Fibroblast of upper back skin (primary cell): ENCODE measurements at regions not wholly inside any gene's neighbourhood (a gene's known extent, or its start where the extent isn't known, plus 50 kb on each side); places are given as distances from the start of the nearest gene placed in this dataset.

ENCODE experiments used
- DNase-seq: peaks from one replicate; pipeline ENCODE4 v3.0.0-alpha.2; 2013

DNA sequence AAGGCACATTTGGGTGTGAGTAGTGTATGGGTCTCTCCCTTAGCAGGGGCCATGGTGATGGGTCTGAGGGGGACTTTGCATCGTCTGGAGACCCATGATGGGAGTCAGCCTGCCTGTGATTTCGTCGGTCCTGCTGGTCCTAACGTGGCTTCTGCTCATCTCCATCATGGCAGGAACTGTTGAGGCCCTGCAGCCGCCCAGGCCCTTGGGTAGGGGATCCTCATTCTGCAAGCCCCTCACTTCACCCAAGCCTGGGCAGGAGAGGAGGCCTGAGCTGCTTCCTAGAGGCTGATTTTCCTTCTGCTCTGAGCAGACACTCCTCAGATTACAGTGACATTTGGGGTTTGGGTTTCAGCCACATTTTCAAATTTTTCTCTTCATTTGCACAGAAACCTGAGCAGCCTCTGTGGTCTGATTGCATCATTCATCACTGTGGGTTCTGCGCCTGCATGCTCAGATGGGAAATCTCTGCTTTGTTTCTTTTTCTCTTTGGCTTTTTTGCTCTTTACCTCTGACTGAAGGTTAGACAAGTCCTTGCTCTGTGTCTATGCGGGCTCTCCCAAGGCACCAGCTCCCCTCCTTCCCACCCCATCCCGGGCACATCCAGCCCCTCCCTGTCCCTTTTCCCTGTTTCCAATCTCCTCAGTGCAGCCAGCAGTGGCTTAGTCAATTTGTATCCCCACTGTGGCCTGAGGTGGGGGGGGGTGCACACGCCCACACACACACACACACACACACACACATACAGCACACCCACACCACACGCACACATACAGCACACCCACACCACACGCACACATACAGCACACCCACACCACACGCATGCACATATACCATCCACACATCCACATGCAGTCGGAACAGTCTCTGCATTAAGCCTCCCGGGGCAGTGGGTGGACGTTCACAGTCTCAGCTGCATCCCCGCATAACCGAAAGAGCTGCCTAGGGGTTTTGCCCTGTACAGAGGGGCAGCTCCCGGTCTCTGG lies 305.4 kb upstream of the HS6ST1 start:
- DNase-seq: peak; percentile 97

DNA sequence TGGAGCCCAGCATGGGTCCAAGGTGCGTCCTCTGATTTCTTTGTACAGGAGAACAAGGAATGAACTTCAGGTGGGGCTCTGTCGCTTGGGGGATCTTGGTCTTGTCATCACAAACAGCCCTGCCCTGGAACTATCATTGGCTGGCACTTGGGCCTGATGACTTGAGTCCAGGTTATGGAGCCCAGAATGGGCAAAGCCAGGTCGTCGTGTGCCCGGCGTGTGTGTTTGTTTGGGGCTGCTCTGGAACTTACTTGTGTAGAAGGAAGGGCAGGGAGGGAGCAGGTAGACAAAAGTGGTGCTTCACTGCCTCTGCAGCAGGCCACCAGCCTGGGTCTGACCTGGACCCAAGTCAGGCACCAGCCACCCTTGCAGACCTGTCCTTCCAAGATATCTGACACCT lies 306.3 kb upstream of the HS6ST1 start:
- no peak for DNase-seq

DNA sequence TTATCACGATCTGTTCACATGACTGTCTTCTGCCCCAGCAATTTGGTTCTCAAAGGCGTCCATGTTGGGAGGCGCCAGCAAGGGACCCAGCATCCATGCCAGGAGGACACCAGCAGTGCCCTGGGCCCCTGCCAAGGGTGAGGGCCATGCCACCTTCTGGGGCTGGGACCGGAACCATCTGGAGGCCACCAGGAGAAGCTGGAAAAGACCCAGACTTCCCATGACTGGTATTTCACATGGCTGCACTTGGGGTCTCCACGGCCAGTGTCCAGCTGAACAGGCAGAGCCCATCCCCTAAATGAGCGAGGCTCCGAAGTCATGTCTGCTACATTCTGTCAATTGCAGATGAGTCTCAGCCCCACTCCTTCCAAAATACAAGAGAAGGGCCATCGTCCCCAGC lies 306.8 kb upstream of the HS6ST1 start:
- DNase-seq: no peak

DNA sequence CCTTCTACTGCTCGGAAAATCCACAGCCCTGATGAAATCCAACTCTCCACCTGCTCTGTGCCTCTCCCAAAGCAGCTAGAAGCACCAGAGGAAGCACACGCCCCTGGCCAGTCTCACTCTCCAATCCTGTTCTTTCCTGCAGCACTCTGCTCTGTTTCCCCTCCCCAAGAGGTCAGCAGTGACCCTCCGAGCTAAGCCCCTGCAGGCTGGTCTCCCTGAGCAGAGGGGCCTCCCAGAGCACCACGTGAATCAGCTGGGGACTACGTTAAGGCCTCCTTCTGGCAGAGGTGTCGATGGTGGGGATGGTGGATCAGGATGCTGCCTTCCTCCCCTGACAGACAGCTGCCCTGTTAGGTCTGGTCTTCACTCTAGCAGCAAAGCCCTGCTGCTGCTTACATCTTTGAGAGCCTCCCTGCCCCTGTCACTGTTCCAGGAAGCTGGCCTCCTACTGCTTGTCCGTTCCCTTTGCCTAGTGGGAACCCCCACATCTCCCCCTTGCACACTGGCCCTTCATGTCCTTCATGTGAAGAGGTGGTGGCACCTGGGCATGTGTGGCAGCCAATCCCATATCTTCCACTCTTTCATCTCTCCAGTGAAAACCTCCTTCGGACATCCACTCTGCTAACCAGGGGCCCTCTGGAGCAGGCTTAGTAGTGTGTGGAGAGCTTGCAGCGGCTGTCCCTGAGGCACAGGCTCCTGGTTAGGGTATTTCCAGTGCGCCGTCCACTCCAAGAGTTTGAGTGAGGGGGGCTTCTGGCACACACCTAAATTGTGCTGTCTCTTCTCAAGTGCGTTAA lies 307.5 kb upstream of the HS6ST1 start:
- no peak for DNase-seq

DNA sequence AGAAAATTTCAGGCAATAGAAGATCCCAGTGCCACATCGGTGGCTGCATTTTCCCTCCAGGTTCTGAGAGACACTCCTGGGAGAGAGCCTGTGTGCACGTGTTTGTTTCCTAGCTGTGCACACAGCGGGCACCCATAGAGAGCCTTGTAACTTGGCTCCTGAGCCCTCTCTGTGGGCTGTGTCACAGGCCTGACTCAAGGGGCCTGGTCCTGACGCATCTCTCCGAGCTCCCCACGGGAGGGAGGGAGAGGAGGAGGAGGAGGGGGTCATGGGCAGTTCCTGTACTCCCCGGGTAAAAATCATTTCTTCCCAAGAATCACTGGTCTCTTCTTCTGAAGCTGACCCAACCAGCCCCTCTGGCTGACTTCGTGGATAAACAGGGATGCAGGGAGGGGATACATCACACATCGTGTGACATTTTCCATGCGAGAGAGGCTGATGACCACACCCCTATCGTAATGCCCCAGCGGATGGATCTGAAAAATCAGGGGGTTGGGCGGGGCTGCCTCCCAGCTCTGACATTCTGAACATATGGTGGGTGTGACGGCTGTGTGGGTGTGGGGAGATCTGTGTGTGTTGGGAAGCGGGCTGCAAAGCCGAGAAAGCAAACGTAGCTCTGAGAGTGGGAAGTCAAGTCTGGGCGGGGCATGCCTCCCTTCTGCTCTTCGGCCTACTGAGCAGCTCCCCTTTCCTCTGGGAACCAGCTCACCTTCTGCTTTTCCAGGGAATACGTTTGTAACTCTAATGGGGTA lies 308.3 kb upstream of the HS6ST1 start:
- DNase-seq: peak; percentile 61

DNA sequence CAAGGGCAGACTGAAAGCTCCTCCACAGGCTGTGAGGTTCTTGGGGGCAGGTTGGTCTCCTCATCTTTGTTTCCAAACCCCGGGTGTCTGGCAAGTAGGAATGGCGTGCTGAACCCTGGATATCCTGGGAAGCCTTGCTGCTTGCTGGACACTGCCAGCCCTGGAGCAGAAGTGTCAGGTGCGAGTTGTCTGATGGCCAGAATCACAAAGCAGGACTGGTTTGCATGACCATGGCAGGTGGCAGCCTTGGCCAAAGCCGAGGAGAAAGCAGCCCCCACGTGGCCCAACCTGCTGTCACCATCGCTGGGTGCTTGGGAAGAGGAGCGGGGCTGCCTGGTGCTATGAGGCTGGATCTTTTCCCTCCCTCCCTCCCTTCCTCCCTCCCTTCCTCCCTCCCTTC lies 309.5 kb upstream of the HS6ST1 start:
- DNase-seq: no peak

DNA sequence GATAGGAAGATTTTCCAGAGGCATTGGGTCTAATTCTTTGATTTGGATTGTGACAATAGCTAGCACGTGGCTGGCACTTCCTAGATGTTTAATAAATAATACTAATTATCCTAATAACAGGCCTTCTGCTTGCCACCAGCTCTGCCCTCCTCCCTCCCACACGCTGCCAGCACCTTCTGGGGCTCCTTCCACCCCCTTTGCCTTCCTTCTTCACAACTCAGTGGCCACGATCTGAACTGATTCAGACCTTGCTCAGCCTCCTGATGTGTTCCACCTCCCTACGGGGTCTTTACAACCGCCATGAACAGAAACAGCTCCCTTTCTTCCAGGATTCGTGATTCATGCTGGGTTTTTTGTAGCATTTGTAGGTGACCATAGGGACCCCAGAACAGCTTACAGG lies 310.3 kb upstream of the HS6ST1 start:
- DNase-seq: no peak

DNA sequence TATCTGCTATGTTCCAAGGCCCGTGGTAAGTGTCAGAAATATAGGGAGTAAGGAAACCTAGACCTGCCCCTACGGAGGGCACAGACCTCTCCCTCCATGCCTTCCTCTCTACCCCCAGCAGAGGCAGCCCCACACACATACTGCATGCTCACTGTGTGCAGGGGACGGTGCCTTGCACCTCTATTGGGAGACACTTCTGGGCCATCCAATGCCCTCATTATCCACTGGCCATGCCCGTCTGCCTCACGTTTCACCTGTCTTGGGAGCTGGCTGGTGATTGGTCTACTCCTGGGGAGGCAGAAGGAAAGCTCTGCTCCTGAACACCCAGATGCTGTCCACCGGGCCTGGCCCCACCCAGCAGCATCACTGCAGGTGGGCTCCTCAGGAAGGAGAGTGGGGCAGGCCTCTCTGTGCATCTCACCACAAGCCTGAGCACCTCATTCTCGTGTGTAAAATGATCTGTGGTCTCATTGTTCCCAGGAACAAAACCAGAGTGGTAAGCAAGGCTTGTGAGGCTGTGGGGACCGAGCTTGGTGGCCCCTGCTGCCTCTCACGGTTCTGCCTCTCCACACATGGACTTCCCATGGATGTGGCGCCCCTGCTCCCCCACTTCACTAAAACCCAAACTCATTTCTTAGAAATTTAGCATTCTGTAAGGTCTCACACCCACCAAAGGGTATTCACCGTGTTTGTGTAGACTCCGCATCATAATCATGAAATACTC lies 312.5 kb upstream of the HS6ST1 start:
- no peak for DNase-seq

DNA sequence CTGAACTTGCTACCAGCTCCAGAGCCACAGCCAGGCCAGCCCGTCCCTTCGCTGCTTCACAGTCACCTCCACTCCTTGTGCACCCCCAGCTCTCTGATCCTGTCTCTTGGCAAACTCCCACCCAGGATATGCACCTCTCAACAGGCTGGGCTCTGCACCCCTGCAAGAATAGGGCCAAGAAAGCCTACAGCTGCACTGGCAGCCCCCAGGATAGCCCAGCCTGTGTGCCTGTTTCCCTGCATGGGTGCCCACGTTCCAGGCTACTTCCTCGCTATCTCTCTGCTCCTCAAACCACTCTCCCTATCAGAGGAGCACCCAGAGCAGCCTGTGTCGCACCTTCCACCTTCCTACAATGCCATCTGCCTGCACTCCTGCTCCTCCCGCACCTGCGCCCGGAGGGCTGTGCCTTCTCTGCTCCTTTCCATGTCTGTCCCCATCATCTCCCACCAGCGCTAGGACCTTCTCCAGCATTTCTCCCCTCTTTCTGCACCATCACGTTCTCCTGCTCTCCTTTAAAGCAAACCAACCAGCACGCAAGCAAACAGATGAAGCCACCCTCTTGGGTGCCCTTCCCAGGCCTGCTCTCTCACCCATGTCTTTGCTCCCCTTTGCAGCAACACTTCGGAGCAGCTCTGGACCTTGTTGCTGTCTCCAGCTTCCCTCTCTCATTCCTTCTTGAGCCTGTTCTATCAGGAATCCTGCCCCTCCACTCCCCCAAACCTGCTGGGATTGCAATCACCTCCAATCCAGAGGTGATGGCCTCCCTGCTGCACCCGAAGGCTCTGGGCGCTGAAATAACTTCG lies 313.2 kb upstream of the HS6ST1 start:
- no peak for DNase-seq

DNA sequence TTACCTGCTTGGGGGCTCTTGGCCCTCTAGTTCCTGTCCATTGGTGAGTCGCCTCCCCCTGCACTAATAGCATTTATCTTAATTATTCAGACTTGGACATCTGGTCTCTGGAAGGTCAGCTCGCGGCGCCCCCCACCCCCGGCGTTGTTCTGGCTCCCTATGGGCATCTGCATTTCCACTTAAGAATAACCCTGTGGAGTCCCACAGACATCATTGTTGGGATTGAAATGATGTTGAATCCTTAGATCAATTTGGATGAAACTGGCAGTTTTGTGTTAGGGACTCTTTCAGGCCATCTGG lies 313.8 kb upstream of the HS6ST1 start:
- DNase-seq: no peak

DNA sequence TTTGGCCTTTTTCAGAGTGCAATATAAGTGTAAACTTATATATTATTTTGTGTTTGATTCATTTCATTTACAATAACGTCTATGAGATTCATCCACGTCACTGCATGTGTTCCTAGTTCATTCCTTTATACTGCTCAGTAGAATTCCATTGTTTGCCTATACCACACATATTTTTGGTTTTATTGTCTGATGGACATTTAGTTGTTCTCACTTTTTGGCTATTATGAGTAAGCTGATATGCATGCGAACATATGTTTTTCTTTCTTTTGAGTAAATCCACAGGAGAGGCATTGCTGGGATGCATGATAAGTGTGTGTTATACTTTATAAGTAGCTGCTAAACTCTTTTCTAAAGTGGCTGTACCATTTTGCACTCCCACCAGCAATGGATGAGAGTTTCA lies 314.8 kb upstream of the HS6ST1 start:
- DNase-seq: peak; percentile 94

DNA sequence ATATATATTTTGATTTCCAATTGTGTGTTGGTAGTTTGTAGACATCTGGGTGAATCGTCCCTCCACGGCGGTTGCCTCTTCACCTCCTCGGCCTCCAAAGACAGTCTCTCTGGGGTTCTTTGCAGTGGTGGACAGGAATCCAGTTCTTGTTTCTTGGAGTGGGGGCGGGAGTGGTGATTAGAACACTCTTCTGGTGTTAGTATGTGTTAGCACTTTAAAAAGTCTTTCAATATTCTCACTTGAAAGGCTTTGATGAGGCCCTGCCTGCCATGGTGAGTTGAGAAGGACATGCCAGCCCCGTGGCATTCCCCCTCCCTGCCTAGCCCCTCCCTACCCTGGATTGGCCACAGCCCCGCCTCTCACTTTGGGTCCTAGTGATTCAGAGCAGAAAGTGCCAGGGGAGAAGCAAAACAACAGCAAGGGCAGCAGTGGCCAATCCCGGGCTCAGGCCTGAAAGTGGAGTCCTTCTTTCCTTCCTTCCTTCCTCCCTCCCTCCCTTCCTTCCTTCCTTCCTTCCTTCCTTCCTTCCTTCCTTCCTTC lies 316.8 kb upstream of the HS6ST1 start:
- no peak for DNase-seq

DNA sequence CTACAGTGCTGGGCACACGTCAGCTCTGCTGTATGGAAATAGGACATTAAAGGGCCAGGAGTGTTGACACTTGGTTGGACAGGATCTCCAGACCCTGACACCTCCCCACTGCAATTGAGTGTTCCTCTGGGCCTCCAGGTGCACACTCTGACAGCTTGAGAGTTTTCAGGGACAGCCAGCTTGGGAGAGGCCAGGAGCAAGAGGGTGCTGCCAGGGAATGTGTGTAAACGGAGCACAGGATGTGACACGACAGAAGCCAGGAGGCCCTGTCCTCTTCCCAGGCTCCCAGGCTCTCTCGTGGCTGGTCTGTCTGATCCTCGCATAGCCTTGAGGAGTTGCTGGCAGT lies 318.1 kb upstream of the HS6ST1 start:
- DNase-seq: no peak

DNA sequence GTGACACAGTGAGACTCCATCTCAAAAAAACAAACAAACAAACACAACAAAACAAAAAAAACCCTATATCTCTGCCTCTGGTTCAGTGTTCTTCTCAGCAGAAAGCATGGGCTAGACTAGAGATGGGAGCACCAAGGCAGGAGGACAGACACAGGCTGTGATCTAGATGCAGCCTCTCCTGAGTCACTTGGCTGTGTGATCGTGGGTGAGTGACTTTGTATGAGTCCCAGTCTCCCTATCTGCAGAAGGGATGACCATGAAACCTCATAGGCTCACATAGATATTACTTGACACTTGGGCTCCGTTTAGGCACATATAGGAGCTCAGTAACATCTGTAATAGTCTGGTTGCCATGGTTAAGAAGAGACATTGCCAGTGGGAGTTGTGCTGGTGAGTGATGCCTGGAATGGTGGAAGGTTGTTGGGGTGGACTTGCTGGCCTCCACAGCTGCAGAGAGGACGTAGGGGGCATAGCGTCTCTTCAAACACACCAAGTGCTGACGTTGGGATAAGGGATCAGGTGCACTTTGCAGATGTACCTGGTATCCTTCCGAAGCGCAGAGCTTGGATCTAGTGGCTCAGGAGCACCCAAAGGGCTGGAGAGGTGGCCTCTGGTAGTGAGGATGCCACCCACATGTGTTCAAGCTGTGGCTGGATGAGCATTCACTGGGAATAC lies 318.9 kb upstream of the HS6ST1 start:
- no peak for DNase-seq

DNA sequence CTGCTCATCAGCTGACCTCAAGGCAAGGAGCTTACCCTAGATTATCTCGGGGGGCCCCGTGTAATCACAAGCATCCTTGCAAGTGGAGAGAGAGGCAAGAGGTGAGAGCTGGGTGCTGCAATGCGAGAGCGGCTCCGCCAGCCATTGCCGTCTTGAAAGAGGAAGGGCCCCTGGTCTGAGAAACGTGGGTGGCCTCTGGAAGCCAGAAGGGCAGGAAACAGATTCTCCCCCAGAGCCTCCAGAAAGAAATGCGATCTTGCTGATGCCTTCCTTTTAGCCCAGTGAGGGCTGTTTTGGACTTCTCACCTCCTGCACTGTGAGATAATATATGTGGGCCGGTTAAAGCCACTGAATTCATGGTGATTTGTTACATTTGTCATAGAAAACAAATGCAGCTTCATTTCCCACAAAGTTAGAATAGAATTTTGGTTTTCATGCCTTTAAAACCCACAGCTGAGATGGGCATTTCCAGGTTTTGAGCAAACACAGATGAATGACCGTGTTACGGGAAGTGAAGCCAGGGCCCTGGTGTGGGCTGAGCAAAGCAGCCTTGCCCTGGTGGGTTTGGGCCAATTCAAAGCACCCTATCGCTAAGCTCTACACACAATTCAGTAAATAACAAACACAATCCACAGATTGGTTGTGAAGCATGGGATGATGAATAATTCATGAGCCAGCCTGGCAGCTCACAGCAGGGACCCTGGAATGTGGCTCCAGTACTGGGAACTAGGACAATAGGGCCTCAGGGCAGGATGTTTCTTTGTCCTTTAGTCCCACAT lies 319.9 kb upstream of the HS6ST1 start:
- peak; percentile 71 for DNase-seq

DNA sequence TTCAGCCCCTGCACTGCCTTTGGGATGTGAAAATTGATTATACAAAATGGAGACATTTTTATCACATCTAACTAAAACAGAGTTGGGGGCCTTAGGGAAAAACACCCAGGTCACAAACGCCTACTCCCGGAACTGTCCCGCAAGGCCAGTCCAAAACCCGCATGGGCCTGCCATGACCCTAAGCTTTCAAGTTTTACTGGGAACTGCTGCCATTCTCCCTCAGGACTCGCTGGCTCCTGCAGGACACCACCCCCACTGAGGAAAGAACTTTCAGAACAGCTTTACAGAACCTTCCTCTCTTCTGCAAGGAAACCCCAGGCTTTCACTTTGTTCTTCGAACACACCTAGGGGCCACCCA lies 320.4 kb upstream of the HS6ST1 start:
- no peak for DNase-seq

DNA sequence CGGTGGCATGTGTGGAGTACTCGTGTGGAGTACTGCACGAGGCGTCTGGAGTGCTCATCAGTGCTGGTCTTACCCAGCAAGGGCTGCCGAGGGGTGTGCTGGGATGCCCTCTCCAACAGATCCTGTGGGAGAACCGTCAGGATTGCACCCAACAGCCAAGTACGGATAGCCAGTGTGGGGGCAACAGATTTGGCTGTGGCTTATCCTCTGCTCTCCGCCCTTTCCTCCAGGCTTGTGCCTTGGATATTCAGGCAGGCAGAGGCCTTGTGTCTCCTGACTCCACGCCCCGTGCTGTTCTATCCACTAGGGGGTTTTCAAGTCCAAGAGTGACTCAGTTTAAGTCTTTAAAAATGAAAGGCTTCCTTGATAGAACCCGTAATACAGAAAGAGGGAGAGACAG lies 321.0 kb upstream of the HS6ST1 start:
- DNase-seq: no peak

DNA sequence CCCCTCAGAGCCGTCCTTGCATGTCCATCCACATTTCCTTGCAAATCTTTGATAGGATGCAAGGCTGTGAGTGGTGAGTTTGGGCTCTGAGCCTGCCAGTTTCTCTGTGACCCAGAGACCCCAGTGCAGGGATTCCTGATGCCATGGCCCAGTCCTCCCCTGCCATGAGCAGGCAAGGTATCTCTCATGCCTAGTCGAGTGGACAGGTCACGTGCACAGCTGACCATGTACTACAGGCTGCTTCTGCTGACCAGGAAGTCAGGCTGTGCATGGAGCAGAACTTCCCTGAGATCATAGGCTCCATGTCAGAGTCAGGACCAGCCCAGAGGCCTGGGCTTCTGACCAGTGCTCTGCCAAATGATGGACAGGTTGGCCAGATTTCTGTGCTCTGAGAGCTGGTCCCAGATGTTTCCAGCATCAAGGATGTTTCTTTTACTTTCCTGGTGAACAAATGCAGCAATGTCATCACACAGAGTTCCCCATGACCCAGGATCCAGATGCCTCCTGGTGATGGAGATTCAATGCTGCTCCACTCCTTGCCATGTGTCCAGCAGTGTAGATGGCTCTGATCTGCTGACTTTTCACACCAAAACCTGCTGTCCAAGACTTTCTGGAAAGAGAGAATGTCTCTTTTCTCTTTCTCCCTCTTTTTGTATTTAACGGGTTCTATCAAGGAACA lies 321.6 kb upstream of the HS6ST1 start:
- DNase-seq: no peak

DNA sequence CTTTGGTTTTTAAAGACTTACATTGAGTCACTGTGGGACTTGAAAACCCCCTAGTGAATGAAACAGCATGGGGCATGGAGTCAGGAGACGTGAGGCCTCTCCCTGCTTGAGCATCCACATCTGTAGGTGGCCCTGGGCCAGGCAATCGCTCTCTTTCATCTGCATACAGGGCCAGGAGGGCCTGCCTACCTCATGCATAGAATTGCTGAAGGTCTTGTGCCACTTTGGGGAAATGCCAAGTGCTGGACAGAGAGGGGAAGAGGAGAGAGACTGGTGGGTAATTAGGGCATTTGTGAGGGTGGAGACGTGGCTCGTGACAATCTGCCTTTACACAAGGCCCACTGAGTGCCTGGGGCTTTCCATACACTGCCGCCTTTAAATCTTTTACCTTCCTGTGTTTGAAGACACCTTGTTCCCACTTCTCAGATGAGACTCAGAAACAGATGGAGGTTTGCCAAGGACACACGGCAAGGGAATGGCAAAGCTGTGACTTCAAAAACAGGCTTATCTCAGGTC lies 322.2 kb upstream of the HS6ST1 start:
- DNase-seq: no peak
